ENCODE measurements at regions not wholly inside any gene's neighbourhood (a gene's known extent, or its start where the extent isn't known, plus 50 kb on each side); places are given as distances from the start of the nearest gene placed in this dataset.

- TF ChIP-seq CTCF (IDR thresholded peaks at IDR 0.05) (no peak), POLR2AphosphoS5 (IDR thresholded peaks at IDR 0.05) (no peak), EP300 (IDR thresholded peaks at IDR 0.05) (no peak)
Measured at GRCh38 chr6:62993951-62994350, 217.3 kb upstream of the FKBP1C start.
